ENCODE measurements at regions not wholly inside any gene's neighbourhood (a gene's known extent, or its start where the extent isn't known, plus 50 kb on each side); places are given as distances from the start of the nearest gene placed in this dataset.

DNA sequence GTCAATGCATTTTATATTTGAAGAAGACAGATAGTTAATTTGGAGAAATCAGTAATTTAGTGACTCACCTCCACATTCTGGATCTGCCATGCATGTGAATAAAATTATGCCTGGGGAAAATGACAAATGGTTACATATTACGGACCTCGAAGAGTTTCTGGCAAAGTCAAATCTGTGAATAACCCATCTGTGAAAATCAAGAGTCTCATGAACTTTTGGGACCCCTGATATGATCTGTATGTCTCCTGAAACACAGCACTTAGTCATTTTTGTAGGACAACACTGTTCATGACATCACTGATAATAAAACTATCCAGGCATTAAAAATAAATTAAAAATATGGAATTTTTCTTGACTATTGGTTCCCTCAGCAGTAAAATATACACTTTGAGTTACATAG is 584.5 kb downstream of the TLE4 start:
- TF ChIP-seq POLR2AphosphoS5 (IDR thresholded peaks at IDR 0.05; ENCODE audit: insufficient read depth, low read depth, low read length) (no peak), POLR2A (IDR thresholded peaks at IDR 0.05; ENCODE audit: low read depth, low read length) (no peak)
- TF ChIP-seq, protein P1, sequence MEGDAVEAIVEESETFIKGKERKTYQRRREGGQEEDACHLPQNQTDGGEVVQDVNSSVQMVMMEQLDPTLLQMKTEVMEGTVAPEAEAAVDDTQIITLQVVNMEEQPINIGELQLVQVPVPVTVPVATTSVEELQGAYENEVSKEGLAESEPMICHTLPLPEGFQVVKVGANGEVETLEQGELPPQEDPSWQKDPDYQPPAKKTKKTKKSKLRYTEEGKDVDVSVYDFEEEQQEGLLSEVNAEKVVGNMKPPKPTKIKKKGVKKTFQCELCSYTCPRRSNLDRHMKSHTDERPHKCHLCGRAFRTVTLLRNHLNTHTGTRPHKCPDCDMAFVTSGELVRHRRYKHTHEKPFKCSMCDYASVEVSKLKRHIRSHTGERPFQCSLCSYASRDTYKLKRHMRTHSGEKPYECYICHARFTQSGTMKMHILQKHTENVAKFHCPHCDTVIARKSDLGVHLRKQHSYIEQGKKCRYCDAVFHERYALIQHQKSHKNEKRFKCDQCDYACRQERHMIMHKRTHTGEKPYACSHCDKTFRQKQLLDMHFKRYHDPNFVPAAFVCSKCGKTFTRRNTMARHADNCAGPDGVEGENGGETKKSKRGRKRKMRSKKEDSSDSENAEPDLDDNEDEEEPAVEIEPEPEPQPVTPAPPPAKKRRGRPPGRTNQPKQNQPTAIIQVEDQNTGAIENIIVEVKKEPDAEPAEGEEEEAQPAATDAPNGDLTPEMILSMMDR (IDR thresholded peaks at IDR 0.05; ENCODE audit: extremely low read depth in 1 of 2, insufficient read depth in 1 of 2, low read depth in 1 of 2, low read length in 2 of 2) = no peak
